Mesendoderm (in vitro differentiated cells): ENCODE measurements at regions not wholly inside any gene's neighbourhood (a gene's known extent, or its start where the extent isn't known, plus 50 kb on each side); places are given as distances from the start of the nearest gene placed in this dataset.

Experiments
- DNase-seq: peaks from one replicate; pipeline ENCODE4 v3.0.0; 2013
- H2AK5ac ChIP-seq: 2 replicates; pipeline ENCODE4 v1.6.1; 2013; ENCODE audit warnings: low read length, inconsistent platforms
- H2BK120ac ChIP-seq: 2 replicates; pipeline ENCODE4 v1.6.1; 2013; ENCODE audit warnings: low read depth, mild to moderate bottlenecking, low read length, moderate library complexity, mixed read lengths
- H2BK15ac ChIP-seq: replicated peaks from 2 replicates; pipeline ENCODE4 v1.6.1; 2013; ENCODE audit warnings: low read depth, mild to moderate bottlenecking, moderate library complexity
- H2BK5ac ChIP-seq: 2 replicates; pipeline ENCODE4 v1.6.1; 2013; ENCODE audit warnings: low read length, inconsistent platforms
- H3K18ac ChIP-seq: 2 replicates; pipeline ENCODE4 v1.6.1; 2013; ENCODE audit warnings: mild to moderate bottlenecking, low read length, mixed read lengths
- H3K23ac ChIP-seq: one replicate; pipeline ENCODE4 v1.6.1; 2013; ENCODE audit warnings: low read length
- H3K27ac ChIP-seq: 2 replicates; pipeline ENCODE4 v1.5.1; 2013; ENCODE audit warnings: low read depth, mild to moderate bottlenecking, inconsistent platforms, low read length, moderate library complexity
- H3K27me3 ChIP-seq: 2 replicates; pipeline ENCODE4 v1.6.1; 2013; ENCODE audit warnings: low read length, control low read depth, mild to moderate bottlenecking, inconsistent platforms; ENCODE audit not compliant: insufficient read depth, poor library complexity
- H3K36me3 ChIP-seq: 2 replicates; pipeline ENCODE4 v1.6.1; 2013; ENCODE audit warnings: low read length, inconsistent platforms; ENCODE audit not compliant: control insufficient read depth, insufficient read depth
- H3K4ac ChIP-seq: one replicate; pipeline ENCODE4 v1.6.1; 2013; ENCODE audit warnings: low read depth, mild to moderate bottlenecking, low read length, moderate library complexity
- H3K4me1 ChIP-seq: 2 replicates; pipeline ENCODE4 v1.6.1; 2013; ENCODE audit warnings: low read depth, low read length, inconsistent platforms; ENCODE audit not compliant: control insufficient read depth
- H3K4me2 ChIP-seq: 2 replicates; pipeline ENCODE4 v1.6.1; 2013; ENCODE audit warnings: low read length
- H3K4me3 ChIP-seq: 2 replicates; pipeline ENCODE4 v1.5.1; 2013; ENCODE audit warnings: mild to moderate bottlenecking, low read length
- H3K56ac ChIP-seq: one replicate; pipeline ENCODE4 v1.6.1; 2013; ENCODE audit warnings: low read length
- H3K79me1 ChIP-seq: 2 replicates; pipeline ENCODE4 v1.6.1; 2013; ENCODE audit warnings: low read length, inconsistent platforms
- H3K79me2 ChIP-seq: 2 replicates; pipeline ENCODE4 v1.6.1; 2013; ENCODE audit warnings: mild to moderate bottlenecking, low read length; ENCODE audit not compliant: control insufficient read depth, insufficient read depth
- H3K9ac ChIP-seq: 2 replicates; pipeline ENCODE4 v1.6.1; 2013; ENCODE audit warnings: low read length, inconsistent platforms
- H4K5ac ChIP-seq: one replicate; pipeline ENCODE4 v1.6.1; 2013; ENCODE audit warnings: low read length
- H4K8ac ChIP-seq: one replicate; pipeline ENCODE4 v1.6.1; 2013; ENCODE audit warnings: low read depth, mild to moderate bottlenecking, control low read depth, low read length, moderate library complexity
- WGBS: extraction: QIAGEN DNeasy Blood & Tissue Kit; methylation state at CpG from one replicate; pipeline ENCODE4 v1.1.7; 2013; ENCODE audit warnings: low lambda C conversion rate, missing lambda C conversion rate; ENCODE audit not compliant: insufficient coverage; ENCODE audit errors: extremely low coverage; 5-methylcytosine and 5-hydroxymethylcytosine counted together

DNA sequence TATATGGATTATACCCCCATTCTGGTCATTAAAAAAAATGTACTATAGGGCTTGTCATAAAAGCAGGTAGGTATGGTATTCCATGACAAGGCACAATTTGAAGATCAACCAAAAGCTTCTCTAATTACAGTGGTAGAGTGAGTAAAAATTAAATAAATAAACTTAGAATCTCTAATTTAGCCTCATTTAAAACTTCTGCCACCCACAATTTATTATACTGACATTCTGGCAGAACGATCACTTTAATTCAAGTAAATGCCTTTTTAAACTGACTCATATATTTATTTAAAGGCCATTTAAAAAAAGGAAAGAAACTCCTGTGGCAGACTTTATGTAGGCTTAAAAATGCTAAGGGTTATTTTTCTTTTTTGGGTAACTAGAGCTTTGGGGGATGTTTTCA is 68.3 kb upstream of the PHACTR2 start:
- Histone ChIP-seq H3K36me3 (no peaks in the 10 kb centered on the region), H3K4me1 (no peaks in the 10 kb centered on the region), H2BK120ac (no peak overlapping the region), H3K79me2 (no peaks in the 10 kb centered on the region), H3K4me3 (no peak overlapping the region), H3K79me1 (no peaks in the 10 kb centered on the region), H2BK5ac (no peak overlapping the region), H3K4me2 (no peak overlapping the region), H3K9ac (no peak overlapping the region), H4K8ac (no peak overlapping the region), H3K23ac (no peak overlapping the region), H2AK5ac (no peak overlapping the region), H3K18ac (no peak overlapping the region), H3K4ac (no peak overlapping the region), H4K5ac (no peak overlapping the region), H3K27ac (no peak overlapping the region), H3K56ac (no peak overlapping the region), H2BK15ac (no peak overlapping the region), H3K27me3 (no peaks in the 10 kb centered on the region)
- no CpG with 5 or more reads among the region's 1 CpG for WGBS
- no peak for DNase-seq

- Histone ChIP-seq H3K18ac (no peak overlapping the region), H3K4ac (no peak overlapping the region), H3K4me1 (no peaks in the 10 kb centered on the region), H2AK5ac (no peak overlapping the region), H3K56ac (no peak overlapping the region), H3K9ac (no peak overlapping the region), H4K5ac (no peak overlapping the region), H3K4me3 (no peak overlapping the region), H3K23ac (no peak overlapping the region), H2BK15ac (no peak overlapping the region), H3K4me2 (no peak overlapping the region), H3K79me1 (no peaks in the 10 kb centered on the region), H2BK120ac (no peak overlapping the region), H2BK5ac (no peak overlapping the region), H3K27me3 (no peaks in the 10 kb centered on the region), H3K36me3 (no peaks in the 10 kb centered on the region), H3K79me2 (no peaks in the 10 kb centered on the region), H4K8ac (no peak overlapping the region), H3K27ac (no peak overlapping the region)
- no peak for DNase-seq
- no CpG with 5 or more reads among the region's 5 CpGs for WGBS
These were observed 68.9 kb upstream of the PHACTR2 start for GRCh38 chr6:143608906-143609305.

DNA sequence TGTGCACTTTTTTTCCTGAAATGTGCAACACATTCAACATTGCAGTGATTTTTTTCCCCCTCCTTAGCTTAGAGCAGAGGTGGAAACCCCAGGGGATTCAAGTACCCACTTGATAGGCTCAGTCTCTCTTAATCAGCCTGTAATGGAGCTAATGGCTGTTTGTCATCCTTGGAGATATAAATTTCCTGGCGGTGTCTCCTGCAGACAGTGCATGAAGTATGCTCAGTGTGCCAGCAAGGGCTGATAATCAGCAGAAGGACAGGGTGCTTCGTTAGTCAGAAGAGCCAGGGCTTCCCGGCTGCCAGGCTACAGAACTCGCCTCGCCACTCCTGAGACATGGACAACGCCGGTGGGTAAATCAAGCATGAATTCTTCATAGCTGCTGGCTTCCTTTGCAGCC is 69.8 kb upstream of the PHACTR2 start:
- Histone ChIP-seq H4K5ac (no peak overlapping the region), H3K79me2 (no peaks in the 10 kb centered on the region), H3K18ac (no peak overlapping the region), H3K4me2 (no peak overlapping the region), H2AK5ac (no peak overlapping the region), H3K4me3 (no peak overlapping the region), H4K8ac (no peak overlapping the region), H3K9ac (no peak overlapping the region), H3K36me3 (no peaks in the 10 kb centered on the region), H3K56ac (no peak overlapping the region), H3K27me3 (no peaks in the 10 kb centered on the region), H3K23ac (no peak overlapping the region), H3K27ac (no peak overlapping the region), H3K4ac (no peak overlapping the region), H2BK5ac (no peak overlapping the region), H2BK120ac (no peak overlapping the region), H3K4me1 (no peaks in the 10 kb centered on the region), H2BK15ac (no peak overlapping the region), H3K79me1 (no peaks in the 10 kb centered on the region)
- DNase-seq = no peak
- no CpG with 5 or more reads among the region's 7 CpGs for WGBS

DNA sequence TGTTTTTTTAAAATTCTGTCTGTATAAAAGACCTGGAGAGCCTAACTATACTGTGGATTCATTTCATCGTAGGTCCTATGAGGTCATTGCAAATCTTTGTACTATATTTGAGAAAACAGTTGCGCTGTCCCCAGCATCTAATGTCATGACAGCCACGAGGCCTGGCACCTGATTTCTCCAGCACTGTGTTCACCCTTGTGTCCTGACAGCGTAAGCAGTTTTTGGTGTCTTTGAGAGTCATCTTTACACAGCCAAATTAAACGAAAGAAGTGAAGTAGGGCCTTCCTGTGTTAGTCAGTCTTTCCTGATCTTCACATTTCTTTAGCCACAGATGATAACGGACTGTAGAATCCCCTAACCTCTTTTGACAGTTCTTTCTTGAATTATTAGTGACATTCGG is 70.6 kb upstream of the PHACTR2 start:
- Histone ChIP-seq H3K4me3 (no peak overlapping the region), H3K56ac (no peak overlapping the region), H3K27me3 (no peaks in the 10 kb centered on the region), H3K36me3 (no peaks in the 10 kb centered on the region), H2BK15ac (no peak overlapping the region), H3K4ac (no peak overlapping the region), H2BK5ac (no peak overlapping the region), H3K4me2 (no peak overlapping the region), H3K9ac (no peak overlapping the region), H3K18ac (no peak overlapping the region), H3K79me2 (no peaks in the 10 kb centered on the region), H4K5ac (no peak overlapping the region), H3K27ac (no peak overlapping the region), H3K23ac (no peak overlapping the region), H2AK5ac (no peak overlapping the region), H3K4me1 (no peaks in the 10 kb centered on the region), H4K8ac (no peak overlapping the region), H2BK120ac (no peak overlapping the region), H3K79me1 (no peaks in the 10 kb centered on the region)
- WGBS = no CpG with 5 or more reads among the region's 7 CpGs
- no peak for DNase-seq

GRCh38 chr6:143605906-143606521 is 71.8 kb upstream of the PHACTR2 start:
- no peak overlapping the region for H2AK5ac ChIP-seq
- H3K27ac ChIP-seq = no peak overlapping the region
- H3K79me1 ChIP-seq = no peaks in the 10 kb centered on the region
- H3K4ac ChIP-seq = no peak overlapping the region
- no peaks in the 10 kb centered on the region for H3K27me3 ChIP-seq
- no peak overlapping the region for H3K4me2 ChIP-seq
- H3K36me3 ChIP-seq = no peaks in the 10 kb centered on the region
- no peak overlapping the region for H2BK120ac ChIP-seq
- no peak overlapping the region for H3K18ac ChIP-seq
- H4K5ac ChIP-seq = no peak overlapping the region
- no CpG with 5 or more reads among the region's 6 CpGs for WGBS
- no peak overlapping the region for H2BK15ac ChIP-seq
- no peak overlapping the region for H3K23ac ChIP-seq
- H3K56ac ChIP-seq = no peak overlapping the region
- H3K4me3 ChIP-seq = no peak overlapping the region
- H3K9ac ChIP-seq = no peak overlapping the region
- no peaks in the 10 kb centered on the region for H3K4me1 ChIP-seq
- no peak for DNase-seq
- H2BK5ac ChIP-seq = no peak overlapping the region
- no peak overlapping the region for H4K8ac ChIP-seq
- no peaks in the 10 kb centered on the region for H3K79me2 ChIP-seq

GRCh38 chr6:143603455-143603854 is 74.3 kb upstream of the PHACTR2 start:
- no peaks in the 10 kb centered on the region for H3K4me1 ChIP-seq
- no peak overlapping the region for H2BK120ac ChIP-seq
- no peak overlapping the region for H3K4me2 ChIP-seq
- no peaks in the 10 kb centered on the region for H3K79me1 ChIP-seq
- no peak overlapping the region for H3K4me3 ChIP-seq
- no peak overlapping the region for H2BK15ac ChIP-seq
- no peak overlapping the region for H2BK5ac ChIP-seq
- no peak overlapping the region for H3K9ac ChIP-seq
- no CpG with 5 or more reads among the region's 1 CpG for WGBS
- no peaks in the 10 kb centered on the region for H3K36me3 ChIP-seq
- H3K79me2 ChIP-seq = no peaks in the 10 kb centered on the region
- no peak overlapping the region for H3K56ac ChIP-seq
- no peak overlapping the region for H3K27ac ChIP-seq
- no peak overlapping the region for H3K18ac ChIP-seq
- no peak for DNase-seq
- H3K4ac ChIP-seq = no peak overlapping the region
- no peaks in the 10 kb centered on the region for H3K27me3 ChIP-seq
- no peak overlapping the region for H4K8ac ChIP-seq
- H4K5ac ChIP-seq = no peak overlapping the region
- no peak overlapping the region for H3K23ac ChIP-seq
- H2AK5ac ChIP-seq = no peak overlapping the region
